Liver (tissue), 8 donors: ENCODE measurements at regions not wholly inside any gene's neighbourhood (a gene's known extent, or its start where the extent isn't known, plus 50 kb on each side); places are given as distances from the start of the nearest gene placed in this dataset.

Source experiments
- DNase-seq: peaks from one replicate; pipeline ENCODE4 v3.0.0-alpha.2; 2017; ENCODE audit warnings: low spot score
- H3K27ac ChIP-seq, 2 donors: one replicate each; pipeline ENCODE4 v1.7.0; 2013; ENCODE audit warnings: inconsistent platforms in 2 of 2, low read length in 2 of 2, control low read depth in 1 of 2, low read depth in 1 of 2, mild to moderate bottlenecking in 1 of 2
- H3K27me3 ChIP-seq, 4 donors: one replicate each; pipeline versions ENCODE4 v1.6.1 to v1.7.0; 2013; ENCODE audit warnings: low read length in 3 of 4, inconsistent platforms in 1 of 4, mild to moderate bottlenecking in 1 of 4, moderate library complexity in 1 of 4; ENCODE audit not compliant: control insufficient read depth in 4 of 4, insufficient read depth in 4 of 4
- H3K36me3 ChIP-seq, 4 donors: one replicate each; pipeline versions ENCODE4 v1.6.1 to v1.7.0; 2013; ENCODE audit warnings: low read length in 3 of 4, mild to moderate bottlenecking in 3 of 4, low read depth in 1 of 4, moderate library complexity in 1 of 4; ENCODE audit not compliant: control insufficient read depth in 4 of 4, insufficient read depth in 3 of 4
- H3K4me1 ChIP-seq, 4 donors: one replicate each; pipeline versions ENCODE4 v1.6.1 to v1.7.0; 2013; ENCODE audit warnings: low read length in 3 of 4, mild to moderate bottlenecking in 3 of 4, moderate library complexity in 1 of 4; ENCODE audit not compliant: control insufficient read depth in 4 of 4, insufficient read depth in 4 of 4
- H3K4me3 ChIP-seq, 3 donors: one replicate each; pipeline versions ENCODE4 v1.6.1 to v1.7.0; 2013; ENCODE audit warnings: low read length in 3 of 3, control low read depth in 1 of 3, low read depth in 1 of 3, mild to moderate bottlenecking in 1 of 3
- H3K9ac ChIP-seq, 2 donors: one replicate each; pipeline ENCODE4 v1.7.0; 2013; ENCODE audit warnings: low read length in 2 of 2, mild to moderate bottlenecking in 2 of 2, moderate library complexity in 2 of 2, control low read depth in 1 of 2, low read depth in 1 of 2
- H3K9me3 ChIP-seq, 4 donors: one replicate each; pipeline versions ENCODE4 v1.6.1 to v1.7.0; 2013; ENCODE audit warnings: low read length in 3 of 4; ENCODE audit not compliant: control insufficient read depth in 4 of 4
- ATF3 ChIP-seq: IDR thresholded peaks from 2 replicates; pipeline ENCODE4 v1.6.1; 2016; ENCODE audit warnings: antibody characterized with exemption
- CTCF ChIP-seq: fragments of 150-350 bp; IDR thresholded peaks from 2 replicates; pipeline ENCODE4 v1.5.1; 2017; ENCODE audit warnings: improper control_type of control experiment, low read depth, low read length; ENCODE audit not compliant: missing input control
- EGR1 ChIP-seq, 2 donors: IDR thresholded peaks; 2 replicates each; pipeline ENCODE4 v1.6.1; 2016 to 2018; ENCODE audit warnings: antibody characterized with exemption in 2 of 2, low read depth in 2 of 2
- FOXA1 ChIP-seq: IDR thresholded peaks from 2 replicates; pipeline ENCODE4 v1.6.1; 2016; ENCODE audit warnings: antibody characterized with exemption
- FOXA2 ChIP-seq: IDR thresholded peaks from 2 replicates; pipeline ENCODE4 v1.6.1; 2016; ENCODE audit warnings: antibody characterized with exemption
- GABPA ChIP-seq, 2 donors: IDR thresholded peaks in 1 of 2; conservative IDR thresholded peaks in 1 of 2; 2 replicates each; pipeline ENCODE4 v1.6.1; 2016; ENCODE audit warnings: antibody characterized with exemption in 2 of 2, mild to moderate bottlenecking in 1 of 2, moderate library complexity in 1 of 2
- HNF4A ChIP-seq, 2 donors: conservative IDR thresholded peaks; 2 replicates each; pipeline ENCODE4 v1.6.1; 2016; ENCODE audit warnings: antibody characterized with exemption in 2 of 2, mild to moderate bottlenecking in 2 of 2
- HNF4G ChIP-seq: IDR thresholded peaks from 2 replicates; pipeline ENCODE4 v1.6.1; 2016; ENCODE audit warnings: antibody characterized with exemption
- JUND ChIP-seq, 2 donors: IDR thresholded peaks; 2 replicates each; pipeline ENCODE4 v1.6.1; 2016; ENCODE audit warnings: antibody characterized with exemption in 2 of 2
- MAX ChIP-seq: IDR thresholded peaks from 2 replicates; pipeline ENCODE4 v1.6.1; 2016; ENCODE audit warnings: antibody characterized with exemption
- NR2F2 ChIP-seq: IDR thresholded peaks from 2 replicates; pipeline ENCODE4 v1.6.1; 2016; ENCODE audit warnings: antibody characterized with exemption
- RAD21 ChIP-seq, 2 donors: IDR thresholded peaks; 2 replicates each; pipeline ENCODE4 v1.6.1; 2016; ENCODE audit warnings: antibody characterized with exemption in 2 of 2, mild to moderate bottlenecking in 2 of 2
- REST ChIP-seq: IDR thresholded peaks from 2 replicates; pipeline ENCODE4 v1.6.1; 2016; ENCODE audit warnings: antibody characterized with exemption, mild to moderate bottlenecking
- RXRA ChIP-seq, 2 donors: IDR thresholded peaks; 2 replicates each; pipeline ENCODE4 v1.6.1; 2017 to 2018; ENCODE audit warnings: antibody characterized with exemption in 2 of 2, mild to moderate bottlenecking in 1 of 2
- SP1 ChIP-seq: IDR thresholded peaks from 2 replicates; pipeline ENCODE4 v1.6.1; 2018; ENCODE audit warnings: antibody characterized with exemption, mild to moderate bottlenecking
- TAF1 ChIP-seq: conservative IDR thresholded peaks from 2 replicates; pipeline ENCODE4 v1.6.1; 2016; ENCODE audit warnings: antibody characterized with exemption, mild to moderate bottlenecking
- YY1 ChIP-seq: IDR thresholded peaks from 2 replicates; pipeline ENCODE4 v1.6.1; 2016; ENCODE audit warnings: antibody characterized with exemption, mild to moderate bottlenecking
- ZBTB33 ChIP-seq: IDR thresholded peaks from 2 replicates; pipeline ENCODE4 v1.6.1; 2016; ENCODE audit warnings: antibody characterized with exemption
- WGBS: extraction: QIAGEN DNeasy Blood & Tissue Kit; methylation state at CpG from one replicate; pipeline ENCODE4 v1.1.7; 2013; 5-methylcytosine and 5-hydroxymethylcytosine counted together
- donor health status: healthy.
- donor health status: healthy.
- donor health status: healthy.
- donor health status: healthy.
- donor health status: healthy.

- peaks cover 0 to 8% (median 0%) of the 10 kb centered on the region in 4 donors for H3K9me3 ChIP-seq
- H3K4me3 ChIP-seq: no peak overlapping the region
- H3K27ac ChIP-seq: no peak overlapping the region
- H3K9ac ChIP-seq: no peak overlapping the region
- no peak for DNase-seq
- 86% methylated on average over 4 of the region's 4 CpGs for WGBS
- H3K36me3 ChIP-seq: no peaks in the 10 kb centered on the region
- H3K4me1 ChIP-seq: no peaks in the 10 kb centered on the region
- TF ChIP-seq JUND (IDR thresholded peaks at IDR 0.05): no peak
- no peak for TF ChIP-seq CTCF
- no peak for TF ChIP-seq YY1
- no peak for TF ChIP-seq FOXA2
- no peak for TF ChIP-seq HNF4G
- no peak for TF ChIP-seq RAD21 (IDR thresholded peaks at IDR 0.05)
- TF ChIP-seq TAF1: no peak
- no peak for TF ChIP-seq ZBTB33
- no peak for TF ChIP-seq EGR1 (IDR thresholded peaks at IDR 0.05; ENCODE audit: low read depth in 2 of 2)
- TF ChIP-seq MAX: no peak
- no peak for TF ChIP-seq FOXA1
- H3K27me3 ChIP-seq: no peaks in the 10 kb centered on the region
These were observed 93.6 kb upstream of the AGBL1 start for GRCh38 chr15:85986116-85986515.

- Histone ChIP-seq H3K4me1 (no peaks in the 10 kb centered on the region), H3K4me3 (no peak overlapping the region), H3K27ac (no peak overlapping the region), H3K27me3 (no peaks in the 10 kb centered on the region), H3K9me3 (peaks cover 0 to 6% (median 0%) of the 10 kb centered on the region in 4 donors), H3K9ac (no peak overlapping the region), H3K36me3 (no peaks in the 10 kb centered on the region)
- DNase-seq: no peak
- WGBS: 86% methylated on average over 4 of the region's 4 CpGs
- no peak for TF ChIP-seq CTCF
- TF ChIP-seq GABPA (IDR thresholded peaks at IDR 0.05 in 1 of 2, conservative IDR thresholded peaks at IDR 0.05 in 1 of 2): no peak
- TF ChIP-seq SP1: no peak
- TF ChIP-seq RXRA (IDR thresholded peaks at IDR 0.05): no peak
- no peak for TF ChIP-seq HNF4G
- no peak for TF ChIP-seq ZBTB33
- no peak for TF ChIP-seq ATF3
- no peak for TF ChIP-seq MAX
- TF ChIP-seq FOXA1: no peak
- no peak for TF ChIP-seq EGR1 (IDR thresholded peaks at IDR 0.05; ENCODE audit: low read depth in 2 of 2)
- no peak for TF ChIP-seq JUND (IDR thresholded peaks at IDR 0.05)
- no peak for TF ChIP-seq RAD21 (IDR thresholded peaks at IDR 0.05)
- TF ChIP-seq HNF4A (conservative IDR thresholded peaks at IDR 0.05): no peak
- no peak for TF ChIP-seq YY1
- TF ChIP-seq NR2F2: no peak
- TF ChIP-seq FOXA2: no peak
- TF ChIP-seq TAF1: no peak
- TF ChIP-seq REST: no peak
These were observed 92.9 kb upstream of the AGBL1 start for GRCh38 chr15:85986741-85987140.
